Esophagus (tissue), 2 donors: ENCODE measurements at regions not wholly inside any gene's neighbourhood (a gene's known extent, or its start where the extent isn't known, plus 50 kb on each side); places are given as distances from the start of the nearest gene placed in this dataset.

Experiments
- H3K27ac ChIP-seq, 2 donors: one replicate each; pipeline ENCODE4 v1.5.1; 2013; ENCODE audit warnings: low read depth in 2 of 2, mild to moderate bottlenecking in 2 of 2, inconsistent platforms in 1 of 2, low read length in 1 of 2, moderate library complexity in 1 of 2
- H3K27me3 ChIP-seq, 2 donors: one replicate each; pipeline ENCODE4 v1.6.1; 2013; ENCODE audit warnings: low read length in 2 of 2, control low read depth in 1 of 2, mild to moderate bottlenecking in 1 of 2; ENCODE audit not compliant: insufficient read depth in 2 of 2, control insufficient read depth in 1 of 2
- H3K36me3 ChIP-seq, 2 donors: one replicate each; pipeline ENCODE4 v1.6.1; 2013; ENCODE audit warnings: low read length in 1 of 2; ENCODE audit not compliant: control insufficient read depth in 2 of 2, insufficient read depth in 2 of 2
- H3K4me1 ChIP-seq, 2 donors: one replicate each; pipeline ENCODE4 v1.6.1; 2013; ENCODE audit warnings: low read length in 1 of 2; ENCODE audit not compliant: control insufficient read depth in 2 of 2, insufficient read depth in 2 of 2
- H3K4me3 ChIP-seq, 2 donors: one replicate each; pipeline ENCODE4 v1.5.1; 2013; ENCODE audit warnings: low read length in 2 of 2, mild to moderate bottlenecking in 2 of 2, low read depth in 1 of 2, moderate library complexity in 1 of 2
- H3K9me3 ChIP-seq, 2 donors: one replicate each; pipeline ENCODE4 v1.6.1; 2013; ENCODE audit warnings: mild to moderate bottlenecking in 2 of 2, low read depth in 1 of 2, low read length in 1 of 2, moderate library complexity in 1 of 2; ENCODE audit not compliant: control insufficient read depth in 2 of 2, insufficient read depth in 1 of 2
- WGBS, 2 donors: extraction: QIAGEN DNeasy Blood & Tissue Kit; methylation state at CpG; one replicate each; pipeline ENCODE4 v1.1.7; 2013; 5-methylcytosine and 5-hydroxymethylcytosine counted together
- donor health status: healthy with polysubstance abuse.
- donor health status: Bipolar disorder and iron deficiency.

DNA sequence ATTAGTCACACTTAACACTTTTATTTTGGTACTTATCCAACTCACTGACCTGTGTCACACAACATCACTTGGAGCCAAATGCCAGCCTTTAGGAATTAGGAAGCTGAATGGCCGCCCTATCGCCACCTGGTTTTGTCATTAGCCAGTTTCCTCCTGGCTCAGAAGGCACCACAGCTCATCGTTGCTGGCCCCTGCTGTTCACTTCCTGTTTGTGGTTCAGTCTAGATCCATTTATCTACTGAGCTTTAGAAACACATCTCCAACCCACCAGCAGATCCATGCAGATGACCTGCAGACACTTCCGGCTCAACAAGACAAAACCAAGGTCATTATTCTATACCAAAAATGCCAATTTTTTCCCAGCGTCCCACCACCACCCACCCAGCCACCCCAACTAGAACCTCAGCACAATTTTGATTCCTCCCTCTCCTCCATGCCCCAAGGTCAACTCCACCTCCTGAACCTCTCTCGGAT, 193.5 kb upstream of the NEBL start:
- Histone ChIP-seq H3K36me3 (no peaks in the 10 kb centered on the region), H3K9me3 (no peaks in the 10 kb centered on the region), H3K27ac (no peak overlapping the region), H3K4me1 (no peaks in the 10 kb centered on the region), H3K27me3 (no peaks in the 10 kb centered on the region), H3K4me3 (no peak overlapping the region)
- WGBS, 2 donors = 76 to 81% methylated on average over 6 of the region's 6 CpGs

DNA sequence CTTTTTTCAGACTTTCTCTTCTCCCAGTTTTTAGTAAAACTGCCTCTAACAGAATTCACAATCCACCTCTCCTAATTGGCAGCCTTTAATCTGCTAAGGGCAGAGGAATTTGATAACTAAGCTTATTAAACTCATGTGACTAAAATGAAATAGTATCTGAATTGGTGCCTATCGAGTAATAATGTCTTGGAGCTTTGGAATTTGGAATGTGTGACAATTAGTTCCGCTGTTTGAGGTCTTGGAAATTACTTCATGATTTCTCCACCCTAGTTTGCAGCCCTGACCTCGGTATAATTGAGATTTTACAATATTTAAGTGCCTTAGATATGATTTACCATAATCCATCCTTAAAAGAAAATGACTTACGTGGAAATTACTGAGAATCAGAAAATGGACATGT, 190.4 kb upstream of the NEBL start:
- H3K4me1 ChIP-seq = no peaks in the 10 kb centered on the region
- no peak overlapping the region for H3K4me3 ChIP-seq
- WGBS, 2 donors = 79 to 84% methylated on average over 4 of the region's 4 CpGs
- no peaks in the 10 kb centered on the region for H3K9me3 ChIP-seq
- H3K27ac ChIP-seq = no peak overlapping the region
- H3K36me3 ChIP-seq = no peaks in the 10 kb centered on the region
- no peaks in the 10 kb centered on the region for H3K27me3 ChIP-seq

DNA sequence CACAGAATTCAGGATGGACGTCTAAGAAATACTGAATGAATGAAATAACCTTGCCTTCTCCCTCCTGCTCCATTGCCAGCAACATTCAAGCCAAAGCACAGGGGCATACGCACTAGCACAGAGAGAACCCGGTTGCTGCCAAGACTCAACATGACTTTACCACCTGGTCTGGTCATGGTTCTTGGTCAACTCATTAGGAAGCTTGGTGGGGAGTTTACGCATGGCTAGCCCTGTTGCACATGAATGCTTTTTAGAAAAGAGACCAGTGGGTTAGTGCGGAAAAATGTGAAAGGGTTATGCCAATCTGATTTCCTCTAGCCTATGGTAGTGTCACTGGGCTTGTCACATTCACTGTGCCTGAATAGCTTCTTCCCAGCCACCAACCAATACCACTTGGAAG, 187.6 kb upstream of the NEBL start:
- H3K4me1 ChIP-seq = no peaks in the 10 kb centered on the region
- no peaks in the 10 kb centered on the region for H3K9me3 ChIP-seq
- WGBS, 2 donors = 92 to 93% methylated on average over 5 of the region's 5 CpGs
- no peak overlapping the region for H3K4me3 ChIP-seq
- no peaks in the 10 kb centered on the region for H3K27me3 ChIP-seq
- H3K36me3 ChIP-seq = no peaks in the 10 kb centered on the region
- H3K27ac ChIP-seq = no peak overlapping the region

- Histone ChIP-seq H3K4me3 (no peak overlapping the region), H3K36me3 (no peaks in the 10 kb centered on the region), H3K4me1 (no peaks in the 10 kb centered on the region), H3K27me3 (no peaks in the 10 kb centered on the region), H3K9me3 (no peaks in the 10 kb centered on the region), H3K27ac (peak overlapping the region in 1 of 2 donors; percentile 21)
- 68 to 74% methylated on average over 3 of the region's 3 CpGs for WGBS, 2 donors
These were observed 186.8 kb upstream of the NEBL start for GRCh38 chr10:21083861-21084260.

DNA sequence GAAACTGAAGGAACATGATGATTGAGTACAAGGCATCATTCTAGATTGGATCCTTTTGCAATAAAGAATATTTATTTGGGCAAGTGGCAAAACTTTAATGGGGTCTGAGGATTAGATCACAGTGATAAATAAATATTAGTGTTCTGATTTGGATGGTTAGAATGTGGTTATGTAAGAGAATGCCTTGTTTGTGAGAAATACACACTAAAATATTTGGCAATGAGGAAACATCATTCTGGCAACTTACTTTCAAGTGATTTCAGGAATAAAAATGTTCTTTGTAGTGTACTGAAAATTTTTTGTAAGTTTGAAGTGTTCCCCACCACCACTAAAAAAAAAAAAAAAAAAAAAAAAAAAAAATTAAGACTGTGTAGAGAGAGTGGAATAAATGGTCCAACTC, 185.1 kb upstream of the NEBL start:
- no peaks in the 10 kb centered on the region for H3K27me3 ChIP-seq
- H3K4me1 ChIP-seq = no peaks in the 10 kb centered on the region
- H3K4me3 ChIP-seq = no peak overlapping the region
- no peaks in the 10 kb centered on the region for H3K9me3 ChIP-seq
- no peaks in the 10 kb centered on the region for H3K36me3 ChIP-seq
- H3K27ac ChIP-seq = no peak overlapping the region

DNA sequence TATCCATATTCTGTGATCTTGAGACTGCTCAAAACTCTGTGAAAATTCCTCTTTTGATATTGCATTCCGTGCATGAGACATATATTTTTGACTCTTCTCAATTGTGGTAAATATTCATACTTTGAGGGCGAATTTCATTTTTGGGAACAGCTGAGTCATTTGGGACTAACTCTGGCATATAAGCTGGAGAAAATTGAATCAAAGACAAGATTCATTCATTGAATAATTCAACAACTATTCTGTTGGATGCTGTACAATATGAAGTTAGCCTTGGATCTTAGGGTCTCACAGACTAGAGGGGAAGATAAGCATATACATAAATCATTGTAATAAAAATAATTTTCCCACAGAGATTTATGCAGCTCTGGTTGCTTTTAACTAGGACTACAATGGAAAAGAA, 183.2 kb upstream of the NEBL start:
- Histone ChIP-seq H3K9me3 (no peaks in the 10 kb centered on the region), H3K27ac (no peak overlapping the region), H3K27me3 (no peaks in the 10 kb centered on the region), H3K36me3 (no peaks in the 10 kb centered on the region), H3K4me3 (no peak overlapping the region), H3K4me1 (no peaks in the 10 kb centered on the region)
- WGBS, 2 donors = 65 to 69% methylated on average over 2 of the region's 2 CpGs

DNA sequence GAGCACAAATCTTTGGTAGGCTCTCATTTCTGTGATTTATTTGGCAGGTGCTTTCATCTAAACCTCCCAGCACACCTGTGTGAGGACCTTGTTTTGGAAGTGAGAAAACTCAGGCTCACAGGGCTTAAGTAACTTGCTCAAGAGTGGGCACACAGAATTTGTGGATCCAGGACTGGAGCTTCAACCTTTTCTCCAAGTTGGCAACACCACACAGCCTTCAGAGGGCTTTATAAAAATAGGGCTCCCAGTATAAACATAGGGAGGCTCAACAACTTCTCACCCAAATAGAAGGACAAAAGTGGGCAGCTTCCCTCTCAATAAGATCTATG, 182.2 kb upstream of the NEBL start:
- Histone ChIP-seq H3K36me3 (no peaks in the 10 kb centered on the region), H3K9me3 (no peaks in the 10 kb centered on the region), H3K27ac (no peak overlapping the region), H3K4me1 (no peaks in the 10 kb centered on the region), H3K27me3 (no peaks in the 10 kb centered on the region), H3K4me3 (no peak overlapping the region)

GRCh38 chr10:21078410-21079329, 181.6 kb upstream of the NEBL start:
- no peaks in the 10 kb centered on the region for H3K27me3 ChIP-seq
- no peak overlapping the region for H3K4me3 ChIP-seq
- no peak overlapping the region for H3K27ac ChIP-seq
- no peaks in the 10 kb centered on the region for H3K9me3 ChIP-seq
- H3K4me1 ChIP-seq = no peaks in the 10 kb centered on the region
- no peaks in the 10 kb centered on the region for H3K36me3 ChIP-seq
- WGBS, 2 donors = 44 to 51% methylated on average over 6 of the region's 6 CpGs

DNA sequence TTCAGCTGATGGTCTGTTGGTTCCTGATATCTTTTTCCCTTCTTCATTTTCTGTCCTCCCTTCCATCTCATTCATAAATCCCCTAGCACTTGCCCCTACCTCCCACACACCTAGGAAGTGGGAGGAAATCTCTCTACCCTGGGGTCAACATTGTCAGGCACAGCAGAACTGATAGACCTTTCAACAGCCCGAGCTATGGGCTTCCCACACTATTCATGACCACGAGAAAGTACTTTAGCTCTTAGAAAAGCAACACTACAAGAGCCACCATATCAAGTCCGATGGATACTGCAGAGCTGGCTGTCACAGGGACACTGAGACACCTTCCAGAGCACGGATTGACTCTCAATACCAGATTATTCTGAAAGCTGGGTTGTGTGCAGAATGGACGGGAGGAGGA, 180.6 kb upstream of the NEBL start:
- Histone ChIP-seq H3K9me3 (no peaks in the 10 kb centered on the region), H3K4me1 (no peaks in the 10 kb centered on the region), H3K27ac (no peak overlapping the region), H3K27me3 (no peaks in the 10 kb centered on the region), H3K4me3 (no peak overlapping the region), H3K36me3 (no peaks in the 10 kb centered on the region)
- WGBS, 2 donors = 69 to 73% methylated on average over 5 of the region's 5 CpGs

DNA sequence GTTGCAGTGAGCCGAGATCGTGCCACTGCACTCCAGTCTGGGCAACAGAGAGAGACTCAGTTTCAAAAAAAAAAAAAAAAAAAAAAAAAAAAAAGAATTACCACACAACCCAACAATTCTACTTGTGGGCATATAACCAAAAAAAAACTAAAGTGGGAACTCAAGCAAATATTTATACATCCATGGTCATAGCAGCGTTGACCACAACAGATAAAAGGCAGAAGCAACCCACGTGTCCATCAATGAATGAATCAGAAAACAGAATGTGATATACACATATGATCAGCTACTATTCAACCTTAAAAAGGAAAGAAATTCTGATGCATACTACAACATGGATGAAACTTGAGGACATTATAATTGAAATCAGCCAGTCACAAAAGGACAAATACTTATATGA, 179.3 kb upstream of the NEBL start:
- WGBS, 2 donors = 85 to 89% methylated on average over 4 of the region's 4 CpGs
- Histone ChIP-seq H3K27ac (no peak overlapping the region), H3K27me3 (no peaks in the 10 kb centered on the region), H3K36me3 (no peaks in the 10 kb centered on the region), H3K4me1 (no peaks in the 10 kb centered on the region), H3K9me3 (no peaks in the 10 kb centered on the region), H3K4me3 (no peak overlapping the region)
